ENCODE measurements at regions not wholly inside any gene's neighbourhood (a gene's known extent, or its start where the extent isn't known, plus 50 kb on each side); places are given as distances from the start of the nearest gene placed in this dataset.

DNA sequence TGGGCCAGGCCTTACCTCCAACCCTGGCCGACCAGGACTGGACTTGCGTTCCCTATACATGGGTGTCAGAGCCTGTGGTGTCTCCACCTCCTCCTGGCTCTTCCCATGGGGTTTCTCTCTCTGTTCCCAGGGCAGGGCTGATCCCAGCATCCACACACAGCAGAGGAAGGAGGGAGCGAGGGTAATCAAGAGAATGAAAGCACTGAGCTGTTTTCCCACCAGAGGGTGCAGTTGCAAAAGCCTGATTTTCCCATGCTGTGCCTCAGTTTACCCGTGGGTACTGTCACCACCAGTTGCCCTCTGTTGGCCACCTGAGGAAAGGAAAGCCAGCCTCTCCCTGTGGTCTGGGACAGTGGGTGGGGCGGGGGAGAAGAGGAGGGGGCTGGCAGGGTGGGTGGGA, 249.7 kb upstream of the GSE1 start:
- no peak for TF ChIP-seq EZH2phosphoT487 (IDR thresholded peaks at IDR 0.05; ENCODE audit: low read depth)
- TF ChIP-seq, protein P1, sequence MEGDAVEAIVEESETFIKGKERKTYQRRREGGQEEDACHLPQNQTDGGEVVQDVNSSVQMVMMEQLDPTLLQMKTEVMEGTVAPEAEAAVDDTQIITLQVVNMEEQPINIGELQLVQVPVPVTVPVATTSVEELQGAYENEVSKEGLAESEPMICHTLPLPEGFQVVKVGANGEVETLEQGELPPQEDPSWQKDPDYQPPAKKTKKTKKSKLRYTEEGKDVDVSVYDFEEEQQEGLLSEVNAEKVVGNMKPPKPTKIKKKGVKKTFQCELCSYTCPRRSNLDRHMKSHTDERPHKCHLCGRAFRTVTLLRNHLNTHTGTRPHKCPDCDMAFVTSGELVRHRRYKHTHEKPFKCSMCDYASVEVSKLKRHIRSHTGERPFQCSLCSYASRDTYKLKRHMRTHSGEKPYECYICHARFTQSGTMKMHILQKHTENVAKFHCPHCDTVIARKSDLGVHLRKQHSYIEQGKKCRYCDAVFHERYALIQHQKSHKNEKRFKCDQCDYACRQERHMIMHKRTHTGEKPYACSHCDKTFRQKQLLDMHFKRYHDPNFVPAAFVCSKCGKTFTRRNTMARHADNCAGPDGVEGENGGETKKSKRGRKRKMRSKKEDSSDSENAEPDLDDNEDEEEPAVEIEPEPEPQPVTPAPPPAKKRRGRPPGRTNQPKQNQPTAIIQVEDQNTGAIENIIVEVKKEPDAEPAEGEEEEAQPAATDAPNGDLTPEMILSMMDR (IDR thresholded peaks at IDR 0.05; ENCODE audit: low read depth, low read length) = no peak
